BLaER1 treated with 17β-estradiol and CSF1 and Interleukin-3, amounts not matched to agents 10 nM and 100 nM (cell line): ENCODE measurements at regions not wholly inside any gene's neighbourhood (a gene's known extent, or its start where the extent isn't known, plus 50 kb on each side); places are given as distances from the start of the nearest gene placed in this dataset.

ENCODE experiments used
- H3K27ac ChIP-seq, 11 experiments: shearing (Covaris generic); formaldehyde crosslinking; 2 replicates each; pipeline ENCODE4 v1.8.1; 2022
- H3K27me3 ChIP-seq, 11 experiments: shearing (Covaris generic); formaldehyde crosslinking; 2 replicates each; pipeline ENCODE4 v1.8.1; 2022
- H3K36me3 ChIP-seq, 11 experiments: shearing (Covaris generic); formaldehyde crosslinking; 2 replicates each; pipeline ENCODE4 v1.8.1; 2022
- H3K4me1 ChIP-seq, 10 experiments: shearing (Covaris generic); formaldehyde crosslinking; 2 replicates each; pipeline ENCODE4 v1.8.1; 2022
- H3K4me2 ChIP-seq, 11 experiments: shearing (Covaris generic); formaldehyde crosslinking; 2 replicates each; pipeline ENCODE4 v1.8.1; 2022
- H3K4me3 ChIP-seq, 10 experiments: shearing (Covaris generic); formaldehyde crosslinking; 2 replicates each; pipeline ENCODE4 v1.8.1; 2022
- H3K9ac ChIP-seq, 11 experiments: shearing (Covaris generic); formaldehyde crosslinking; 2 replicates each; pipeline ENCODE4 v1.8.1; 2022
- H3K9me3 ChIP-seq, 11 experiments: shearing (Covaris generic); formaldehyde crosslinking; replicated peaks in 1 of 11; 2 replicates each; pipeline ENCODE4 v1.8.1; 2022
- H4K20me1 ChIP-seq, 11 experiments: shearing (Covaris generic); formaldehyde crosslinking; 2 replicates each; pipeline ENCODE4 v1.8.1; 2022
- Cebpa-rat ChIP-seq, 11 experiments: shearing (Covaris generic); IDR thresholded peaks; 2 replicates each; pipeline ENCODE4 v1.8.1; 2022

DNA sequence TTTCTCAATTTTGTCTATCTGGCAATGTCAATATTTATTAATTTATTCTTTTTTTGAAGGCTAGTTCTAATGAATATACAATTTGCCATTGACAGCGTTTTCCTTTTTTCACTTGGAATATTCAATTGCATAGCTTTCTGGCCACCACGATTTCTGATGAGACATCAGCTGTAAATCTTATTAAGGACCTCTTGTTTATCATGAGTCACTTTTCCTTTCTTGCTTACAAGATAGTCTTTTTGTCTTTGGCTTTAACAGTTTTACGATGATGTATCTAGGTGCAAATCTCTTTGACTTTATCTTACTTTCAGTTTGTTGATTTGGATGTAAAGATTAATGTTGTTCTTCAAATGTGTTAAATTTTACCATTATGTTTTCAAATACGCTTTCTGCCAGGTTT is 991.6 kb upstream of the SLC10A2 start:
- no peak overlapping the region for H3K9ac ChIP-seq
- no peak overlapping the region for H3K4me2 ChIP-seq

DNA sequence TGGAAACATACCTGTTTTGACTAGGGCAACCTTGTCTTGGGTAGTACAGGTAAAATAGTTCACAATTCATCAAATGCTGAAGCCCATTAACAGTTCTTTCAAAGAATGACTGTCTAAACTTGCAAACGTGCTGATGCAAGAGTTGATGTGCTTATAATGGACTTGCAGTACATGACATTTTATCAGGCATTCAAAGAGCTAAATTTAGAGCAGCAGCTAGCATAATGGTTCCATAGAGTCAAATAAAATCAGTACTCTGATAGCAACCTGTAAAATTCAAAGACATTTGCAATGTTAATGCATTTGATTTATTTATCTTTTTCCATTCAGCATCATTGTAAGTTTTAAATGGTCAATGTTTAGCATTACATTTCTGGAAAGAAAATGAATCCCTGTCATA is 979.7 kb upstream of the SLC10A2 start:
- no peak overlapping the region for H3K27ac ChIP-seq
- H3K4me3 ChIP-seq = no peak overlapping the region
- no peak overlapping the region for H3K4me2 ChIP-seq
- H3K36me3 ChIP-seq = no peaks in the 10 kb centered on the region
- no peak overlapping the region for H3K9ac ChIP-seq
- H3K4me1 ChIP-seq = peaks cover 0 to 23% (median 5%) of the 10 kb centered on the region in 10 experiments; a peak in 7 of 20 replicates
- no peaks in the 10 kb centered on the region for H3K27me3 ChIP-seq
- no peaks in the 10 kb centered on the region for H4K20me1 ChIP-seq
- no peaks in the 10 kb centered on the region for H3K9me3 ChIP-seq
- TF ChIP-seq Cebpa-rat (IDR thresholded peaks at IDR 0.05) = no peak

More for the DNA sequence above, 991.6 kb upstream of the SLC10A2 start:
- Histone ChIP-seq H3K27me3 (no peaks in the 10 kb centered on the region), H3K9me3 (no peaks in the 10 kb centered on the region), H3K27ac (no peak overlapping the region), H4K20me1 (no peaks in the 10 kb centered on the region), H3K4me1 (no peaks in the 10 kb centered on the region), H3K36me3 (no peaks in the 10 kb centered on the region), H3K4me3 (no peak overlapping the region)
- TF ChIP-seq Cebpa-rat (IDR thresholded peaks at IDR 0.05) = no peak

DNA sequence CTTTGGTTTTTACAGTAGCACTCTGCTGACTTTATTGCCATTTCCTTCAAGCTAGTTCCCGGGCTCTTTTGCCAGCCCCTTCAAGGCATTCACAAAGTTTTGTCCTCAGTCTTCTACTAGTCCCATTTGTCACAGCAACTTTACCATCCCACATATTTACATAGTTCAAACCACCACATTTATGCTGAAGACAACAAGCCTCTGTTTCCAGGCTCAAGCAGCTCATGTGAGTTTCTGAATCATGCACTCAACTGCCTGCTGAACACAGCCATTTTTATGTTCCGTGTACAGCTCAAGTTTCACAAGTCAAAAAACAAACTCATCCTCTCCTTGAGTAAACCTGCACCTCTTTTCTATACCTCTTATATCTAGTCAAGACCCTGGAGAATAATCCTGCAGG is 977.0 kb upstream of the SLC10A2 start:
- H3K4me2 ChIP-seq = peak overlapping the region in 2 of 11 experiments; percentile 54 to 59; a peak in 4 of 22 replicates
- no peaks in the 10 kb centered on the region for H3K36me3 ChIP-seq
- no peaks in the 10 kb centered on the region for H4K20me1 ChIP-seq
- no peaks in the 10 kb centered on the region; a peak in 1 of 22 replicates for H3K9me3 ChIP-seq
- no peaks in the 10 kb centered on the region for H3K27me3 ChIP-seq
- no peak overlapping the region for H3K9ac ChIP-seq
- H3K4me3 ChIP-seq = no peak overlapping the region; a peak in 1 of 20 replicates
- TF ChIP-seq Cebpa-rat (IDR thresholded peaks at IDR 0.05) = no peak
- H3K27ac ChIP-seq = peak overlapping the region in 3 of 11 experiments; percentile 51 to 69 (median 54); a peak in 6 of 22 replicates
- H3K4me1 ChIP-seq = peaks cover 0 to 23% (median 0%) of the 10 kb centered on the region in 10 experiments; a peak in 5 of 20 replicates

DNA sequence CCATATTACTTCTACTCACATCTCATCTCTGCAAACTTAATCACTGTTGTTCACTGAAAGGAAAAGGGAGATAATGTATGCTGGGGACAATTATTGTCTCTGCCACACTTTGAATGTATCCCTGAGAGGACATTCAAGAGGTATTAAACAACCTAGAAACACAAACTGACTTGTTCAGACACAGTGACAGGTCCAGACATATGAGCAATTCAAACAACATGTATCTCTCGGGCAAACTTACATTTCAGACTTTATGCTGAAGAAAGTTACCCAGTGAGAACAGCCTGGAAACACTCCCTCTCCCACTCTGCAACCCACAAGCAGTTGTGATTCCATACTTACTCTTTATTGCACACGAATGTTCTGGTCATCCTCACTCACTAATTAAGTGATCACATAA is 968.7 kb upstream of the SLC10A2 start:
- Histone ChIP-seq H3K9ac (no peak overlapping the region), H3K27me3 (no peaks in the 10 kb centered on the region)

DNA sequence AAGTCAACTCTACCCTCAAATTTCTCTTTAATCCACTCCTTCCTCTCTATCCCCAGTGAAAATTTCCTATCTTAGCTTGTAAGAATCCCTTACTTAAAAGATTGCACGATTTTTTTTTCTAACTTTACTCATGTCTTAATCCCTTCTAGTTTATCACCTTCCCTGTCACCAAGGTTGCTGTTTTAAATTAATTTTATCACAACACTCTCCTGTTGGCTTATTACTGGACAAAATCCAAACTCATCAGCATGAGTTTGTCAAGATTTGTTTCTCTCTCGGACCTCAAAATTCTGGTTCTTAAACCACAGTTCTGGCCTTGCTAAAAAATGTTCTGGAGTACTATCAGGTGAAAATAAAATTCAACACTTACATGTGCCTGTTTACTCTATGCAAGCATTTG is 959.1 kb upstream of the SLC10A2 start:
- no peak for TF ChIP-seq Cebpa-rat (IDR thresholded peaks at IDR 0.05)
- no peak overlapping the region for H3K4me2 ChIP-seq
- H3K27ac ChIP-seq = no peak overlapping the region
- H3K4me3 ChIP-seq = no peak overlapping the region
- no peaks in the 10 kb centered on the region for H3K27me3 ChIP-seq
- no peaks in the 10 kb centered on the region for H3K9me3 ChIP-seq
- no peaks in the 10 kb centered on the region for H3K36me3 ChIP-seq
- H3K4me1 ChIP-seq = no peaks in the 10 kb centered on the region
- H3K9ac ChIP-seq = no peak overlapping the region
- H4K20me1 ChIP-seq = no peaks in the 10 kb centered on the region

More for the DNA sequence above, 968.7 kb upstream of the SLC10A2 start:
- Histone ChIP-seq H3K4me1 (no peaks in the 10 kb centered on the region), H3K36me3 (no peaks in the 10 kb centered on the region), H3K4me3 (no peak overlapping the region), H3K9me3 (no peaks in the 10 kb centered on the region; a peak in 1 of 22 replicates), H3K27ac (no peak overlapping the region), H3K4me2 (no peak overlapping the region), H4K20me1 (no peaks in the 10 kb centered on the region)
- TF ChIP-seq Cebpa-rat (IDR thresholded peaks at IDR 0.05) = no peak

DNA sequence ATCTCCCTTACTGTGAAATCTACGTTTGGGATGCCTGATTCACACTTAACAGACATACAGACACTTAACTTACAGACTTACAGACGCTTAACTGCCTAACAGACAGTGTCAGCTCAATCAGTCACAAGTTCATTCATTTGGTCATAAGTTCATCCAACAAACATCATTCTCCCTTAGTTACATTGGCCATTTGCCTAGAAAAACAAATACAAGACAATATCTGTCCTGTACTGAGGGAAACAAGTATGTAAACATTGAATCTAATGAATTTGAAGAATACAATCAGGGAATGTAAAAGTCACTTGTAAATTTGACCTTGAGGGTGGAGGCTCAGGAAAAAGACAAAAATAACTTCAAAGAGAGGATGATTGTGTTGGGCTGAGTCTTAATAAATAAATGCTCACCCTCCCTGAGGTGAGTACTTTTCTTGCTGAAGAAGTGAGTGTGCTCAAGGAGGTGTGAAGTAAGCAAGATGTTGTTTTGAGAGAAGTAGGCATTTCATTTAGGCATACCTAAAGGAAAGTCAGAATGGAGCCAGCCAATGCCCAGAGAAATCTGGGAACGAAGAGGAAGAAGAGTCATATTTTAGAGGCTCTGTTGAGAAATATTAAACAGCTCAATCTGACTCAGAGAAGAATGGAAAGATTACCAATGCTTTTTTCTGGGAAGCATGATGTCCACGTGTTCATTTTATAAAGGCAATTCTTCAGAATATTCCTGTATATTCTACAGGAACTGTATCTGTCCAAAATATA is 958.4 kb upstream of the SLC10A2 start:
- Histone ChIP-seq H3K36me3 (no peaks in the 10 kb centered on the region), H4K20me1 (no peaks in the 10 kb centered on the region), H3K4me1 (no peaks in the 10 kb centered on the region), H3K4me3 (no peak overlapping the region), H3K4me2 (no peak overlapping the region), H3K9ac (no peak overlapping the region), H3K27ac (no peak overlapping the region), H3K27me3 (no peaks in the 10 kb centered on the region), H3K9me3 (no peaks in the 10 kb centered on the region)
- no peak for TF ChIP-seq Cebpa-rat (IDR thresholded peaks at IDR 0.05)

DNA sequence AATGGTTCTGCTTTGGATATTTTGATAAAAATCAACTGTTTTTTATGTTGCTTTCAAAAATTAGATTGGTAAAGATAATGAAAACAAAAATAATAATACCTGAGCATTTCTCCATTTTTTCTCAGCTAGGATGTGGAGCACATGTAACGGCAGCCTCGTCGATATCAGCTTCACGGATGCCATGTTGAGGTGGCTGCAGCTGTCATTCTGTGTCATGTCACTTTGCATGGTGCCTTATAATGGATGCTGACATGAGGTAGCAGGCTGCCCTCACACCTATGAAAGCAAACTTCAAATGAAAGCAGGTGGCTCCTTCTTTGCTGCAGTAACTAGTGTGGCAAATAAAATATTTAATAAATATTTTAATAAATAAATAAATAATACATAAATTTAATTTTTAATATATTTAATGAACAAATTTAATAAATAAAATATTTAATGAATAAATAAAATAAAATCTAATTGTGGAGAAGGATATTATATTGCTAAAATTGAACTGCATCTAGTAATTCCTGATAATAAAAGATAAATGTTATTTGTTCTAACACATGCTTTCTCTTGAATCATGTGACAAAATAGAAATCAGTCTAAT is 955.7 kb upstream of the SLC10A2 start:
- no peaks in the 10 kb centered on the region for H3K9me3 ChIP-seq

DNA sequence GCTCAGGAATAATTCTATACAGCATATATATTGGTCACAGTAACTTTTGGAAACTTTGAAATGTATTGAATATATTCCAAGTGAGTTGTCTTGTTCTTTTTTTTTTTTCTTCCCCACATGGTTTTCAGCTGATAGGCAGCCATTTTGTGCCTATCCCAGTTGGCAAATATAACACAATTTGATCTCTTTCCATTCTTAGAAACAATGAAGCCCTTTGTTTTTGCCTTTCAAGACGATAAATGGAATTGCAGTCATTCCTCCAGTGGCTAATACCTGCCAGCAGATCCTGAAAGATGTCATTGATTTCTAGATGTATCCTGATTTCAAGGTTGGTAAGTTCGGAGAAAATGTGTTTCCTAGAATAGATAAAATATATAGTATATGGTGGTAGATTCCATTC is 951.1 kb upstream of the SLC10A2 start:
- TF ChIP-seq Cebpa-rat (IDR thresholded peaks at IDR 0.05) = no peak
- no peak overlapping the region for H3K27ac ChIP-seq

More for the DNA sequence above, 955.7 kb upstream of the SLC10A2 start:
- H3K4me2 ChIP-seq = no peak overlapping the region
- H3K4me3 ChIP-seq = no peak overlapping the region
- H4K20me1 ChIP-seq = no peaks in the 10 kb centered on the region
- no peaks in the 10 kb centered on the region for H3K27me3 ChIP-seq
- H3K27ac ChIP-seq = no peak overlapping the region
- H3K36me3 ChIP-seq = no peaks in the 10 kb centered on the region
- no peaks in the 10 kb centered on the region for H3K4me1 ChIP-seq
- no peak overlapping the region for H3K9ac ChIP-seq
- TF ChIP-seq Cebpa-rat (IDR thresholded peaks at IDR 0.05) = no peak

DNA sequence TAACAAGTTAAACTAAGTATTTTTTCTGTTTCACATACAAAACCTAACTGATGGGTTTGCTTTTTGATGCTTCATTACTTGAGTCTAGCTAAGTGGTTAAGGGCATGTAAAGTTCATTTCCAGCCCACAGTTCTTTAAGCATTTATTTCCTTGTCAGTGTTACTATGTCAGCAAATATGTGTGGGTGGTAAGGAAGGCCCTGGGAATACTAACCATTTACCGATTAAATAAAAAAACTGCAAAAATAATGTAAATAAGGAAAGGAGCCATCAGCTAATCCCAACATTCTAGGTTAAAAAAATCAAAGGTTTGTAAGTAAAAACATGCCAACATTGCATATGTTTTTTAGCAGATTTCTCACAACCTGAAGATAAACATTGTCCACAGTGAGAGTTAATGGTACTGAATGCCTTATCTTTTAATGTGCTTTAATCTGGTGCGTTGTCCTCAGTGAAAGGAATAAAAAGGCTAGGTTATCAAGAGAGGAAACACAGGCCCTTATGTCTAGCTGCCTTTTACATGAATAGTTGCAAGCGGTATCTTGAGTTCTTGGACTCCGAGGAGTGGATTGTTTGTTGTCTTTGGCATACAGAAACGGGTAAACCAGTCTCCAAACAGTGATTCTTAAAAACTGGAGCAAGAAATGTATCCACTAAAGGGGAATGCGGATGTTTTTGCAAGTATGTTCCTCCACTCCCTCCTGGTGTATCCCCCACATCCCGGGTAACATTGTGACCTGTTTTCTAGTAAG is 949.6 kb upstream of the SLC10A2 start:
- no peak overlapping the region for H3K4me2 ChIP-seq
- peaks cover 0 to 11% (median 5%) of the 10 kb centered on the region in 10 experiments; a peak in 9 of 20 replicates for H3K4me1 ChIP-seq
- no peak overlapping the region for H3K4me3 ChIP-seq
- no peaks in the 10 kb centered on the region for H3K9me3 ChIP-seq
- no peak for TF ChIP-seq Cebpa-rat (IDR thresholded peaks at IDR 0.05)
- no peak overlapping the region for H3K9ac ChIP-seq
- peaks cover 0 to 5% (median 0%) of the 10 kb centered on the region in 11 experiments; a peak in 4 of 22 replicates for H3K27me3 ChIP-seq
- no peak overlapping the region for H3K27ac ChIP-seq
- H3K36me3 ChIP-seq = no peaks in the 10 kb centered on the region
- H4K20me1 ChIP-seq = no peaks in the 10 kb centered on the region

More for the DNA sequence above, 951.1 kb upstream of the SLC10A2 start:
- Histone ChIP-seq H4K20me1 (no peaks in the 10 kb centered on the region), H3K4me2 (no peak overlapping the region), H3K9me3 (no peaks in the 10 kb centered on the region), H3K36me3 (no peaks in the 10 kb centered on the region), H3K9ac (no peak overlapping the region), H3K4me3 (no peak overlapping the region), H3K27me3 (no peaks in the 10 kb centered on the region), H3K4me1 (no peaks in the 10 kb centered on the region)
